Heart left ventricle (tissue), 13 donors: ENCODE measurements at regions not wholly inside any gene's neighbourhood (a gene's known extent, or its start where the extent isn't known, plus 50 kb on each side); places are given as distances from the start of the nearest gene placed in this dataset.

Experiments
- CTCF ChIP-seq, 12 donors: fragments of 200-600 bp; sonication (generic) in 4 of 12; IDR thresholded peaks; one replicate each; pipeline versions ENCODE4 v1.5.0 to v1.8.0; 2018 to 2022; ENCODE audit warnings: antibody characterized with exemption in 12 of 12, mild to moderate bottlenecking in 5 of 12
- POLR2A ChIP-seq, 2 donors: fragments of 450-650 bp; IDR thresholded peaks; one replicate each; pipeline ENCODE4 v1.6.1; 2017; ENCODE audit warnings: antibody characterized with exemption in 2 of 2, mild to moderate bottlenecking in 2 of 2, moderate library complexity in 2 of 2
- donor health status: ischemic (EF 13 %, LVEDD 7.1; RV severe dilation, severe dysfunction).
- donor health status: DM: no; HTN: yes; CAD: no.
- donor health status: DM: no; HTN: no; CAD: no.
- donor health status: ischemic (EF 25% LVEDD 6.9; RV normal size, moderate dysfunction).
- donor health status: ischemic (EF 25% LVEDD 5.7; RV mildly dilated, moderate dysfunction).
- donor health status: ischemic (EF 35%, LVEDD 5.7; RV mildly dilated, moderate dysfunction).
- donor health status: nonischemic (EF 11% LVEDD 7.7; RV severe dilation, severe dysfunction).
- donor health status: DM: yes; HTN: yes; CAD: no.
- donor health status: PGD.
- donor health status: ischemic (EF 29% LVEDD 5.4; RV normal size, mild dysfunction).
- donor health status: nonischemic (EF 23%, LVEDD 6.1; RV moderate dilation, normal function).

DNA sequence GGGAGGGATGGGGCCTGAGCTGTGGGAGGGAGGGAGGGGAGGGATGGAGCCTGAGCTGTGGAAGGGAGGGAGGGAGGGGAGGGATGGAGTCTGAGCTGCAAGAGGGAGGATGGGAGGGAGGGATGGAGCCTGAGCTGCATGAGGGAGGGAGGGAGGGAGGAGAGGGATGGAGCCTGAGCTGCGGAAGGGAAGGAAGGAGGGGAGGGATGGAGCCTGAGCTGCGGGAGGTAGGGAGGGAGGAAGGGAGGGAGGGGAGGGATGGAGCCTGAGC is 124.0 kb upstream of the ERCC6L2 start:
- no peak for TF ChIP-seq CTCF (IDR thresholded peaks at IDR 0.05)
- TF ChIP-seq POLR2A (IDR thresholded peaks at IDR 0.05) = no peak
